GM12892 (cell line): ENCODE measurements at regions not wholly inside any gene's neighbourhood (a gene's known extent, or its start where the extent isn't known, plus 50 kb on each side); places are given as distances from the start of the nearest gene placed in this dataset.

Source experiments
- POLR2A ChIP-seq: IDR thresholded peaks from 2 replicates; pipeline ENCODE4 v1.6.1; 2011; ENCODE audit warnings: low read depth, low read length, control low read depth
- POLR2AphosphoS5 ChIP-seq: IDR thresholded peaks from 2 replicates; pipeline ENCODE4 v1.6.1; 2011; ENCODE audit warnings: low read depth, low read length, control low read depth
- TAF1 ChIP-seq: IDR thresholded peaks from 2 replicates; pipeline ENCODE4 v1.6.1; 2011; ENCODE audit warnings: low read depth, mild to moderate bottlenecking, control low read depth, low read length, borderline replicate concordance

GRCh38 chr10:131650169-131650705, 250.6 kb upstream of the PPP2R2D start:
- TF ChIP-seq POLR2A (no peak), POLR2AphosphoS5 (no peak), TAF1 (no peak)
